GM12878 (cell line): ENCODE measurements at regions not wholly inside any gene's neighbourhood (a gene's known extent, or its start where the extent isn't known, plus 50 kb on each side); places are given as distances from the start of the nearest gene placed in this dataset.

ENCODE experiments used
- ATF2 ChIP-seq: IDR thresholded peaks from 2 replicates; pipeline ENCODE4 v1.6.1; 2012; ENCODE audit warnings: low read length, inconsistent platforms
- CTCF ChIP-seq, 3 experiments: IDR thresholded peaks in 2 of 3; conservative IDR thresholded peaks in 1 of 3; 2 replicates each; pipeline ENCODE4 v1.5.1; 2011; ENCODE audit warnings: low read depth in 3 of 3, low read length in 3 of 3, mild to moderate bottlenecking in 3 of 3, control low read depth in 2 of 3, moderate library complexity in 2 of 3, inconsistent platforms in 1 of 3, mixed read lengths in 1 of 3; ENCODE audit not compliant: control insufficient read depth in 2 of 3, insufficient read depth in 1 of 3; ENCODE audit errors: extremely low read depth in 1 of 3
- EGR1 ChIP-seq, 2 experiments: IDR thresholded peaks; 1 replicate in 1 of 2; 2 replicates in 1 of 2; pipeline ENCODE4 v1.6.1; 2011 to 2012; ENCODE audit warnings: low read depth in 2 of 2, low read length in 2 of 2, borderline replicate concordance in 1 of 2, mild to moderate bottlenecking in 1 of 2, moderate library complexity in 1 of 2
- EZH2 ChIP-seq: IDR thresholded peaks from 2 replicates; pipeline ENCODE4 v1.6.1; 2012; ENCODE audit warnings: low read depth, mild to moderate bottlenecking, control low read depth, inconsistent platforms, low read length, borderline replicate concordance; ENCODE audit not compliant: control insufficient read depth
- GABPA ChIP-seq: IDR thresholded peaks from 2 replicates; pipeline ENCODE4 v1.6.1; 2014; ENCODE audit warnings: antibody characterized with exemption, low read depth, mild to moderate bottlenecking, inconsistent platforms
- LARP7 ChIP-seq: fragments of 450-650 bp; IDR thresholded peaks from 2 replicates; pipeline ENCODE4 v1.6.1; 2017; ENCODE audit warnings: mild to moderate bottlenecking
- MXI1 ChIP-seq: fragments of 150-350 bp; IDR thresholded peaks from 2 replicates; pipeline ENCODE4 v1.6.1; 2011; ENCODE audit warnings: low read depth, mild to moderate bottlenecking, inconsistent platforms, low read length, improper control_type of control experiment
- NR2C2 ChIP-seq: IDR thresholded peaks from 2 replicates; pipeline ENCODE4 v1.6.1; 2011; ENCODE audit warnings: borderline replicate concordance, low read depth; ENCODE audit not compliant: control insufficient read depth, insufficient read length
- POLR2A ChIP-seq: IDR thresholded peaks from 2 replicates; pipeline ENCODE4 v1.6.1; 2011; ENCODE audit warnings: low read depth, mild to moderate bottlenecking, low read length
- POLR2AphosphoS5 ChIP-seq: IDR thresholded peaks from 2 replicates; pipeline ENCODE4 v1.6.1; 2011; ENCODE audit warnings: mild to moderate bottlenecking, low read length, inconsistent platforms
- RFX5 ChIP-seq: IDR thresholded peaks from 2 replicates; pipeline ENCODE4 v1.6.1; 2011; ENCODE audit warnings: low read depth, low read length, improper control_type of control experiment
- TCF3 ChIP-seq: IDR thresholded peaks from 2 replicates; pipeline ENCODE4 v1.6.1; 2012; ENCODE audit warnings: low read depth, mild to moderate bottlenecking, low read length, borderline replicate concordance; ENCODE audit not compliant: insufficient read depth
- ZNF24 ChIP-seq: fragments of 450-650 bp; IDR thresholded peaks from 2 replicates; pipeline ENCODE4 v1.6.1; 2017; ENCODE audit warnings: antibody characterized with exemption, mild to moderate bottlenecking
- ZNF274 ChIP-seq: IDR thresholded peaks from one replicate; pipeline ENCODE4 v1.8.0; 2011; ENCODE audit not compliant: insufficient read length, insufficient read depth

GRCh38 chr3:117238806-117239205 lies 529.2 kb downstream of the TUSC7 start:
- no peak for TF ChIP-seq CTCF (IDR thresholded peaks at IDR 0.05 in 2 of 3, conservative IDR thresholded peaks at IDR 0.05 in 1 of 3; ENCODE audit: control insufficient read depth in 2 of 3, extremely low read depth in 1 of 3, insufficient read depth in 1 of 3, low read depth in 3 of 3, low read length in 3 of 3)
- TF ChIP-seq POLR2AphosphoS5, result no peak
- no peak for TF ChIP-seq LARP7
- TF ChIP-seq POLR2A, result no peak
- no peak for TF ChIP-seq TCF3
- TF ChIP-seq MXI1, result no peak
- no peak for TF ChIP-seq EZH2
- no peak for TF ChIP-seq ZNF274
- TF ChIP-seq EGR1 (IDR thresholded peaks at IDR 0.05; ENCODE audit: borderline replicate concordance in 1 of 2, low read depth in 2 of 2, low read length in 2 of 2), result no peak
- no peak for TF ChIP-seq GABPA
- no peak for TF ChIP-seq ZNF24
- no peak for TF ChIP-seq RFX5
- no peak for TF ChIP-seq NR2C2
- no peak for TF ChIP-seq ATF2
